ENCODE measurements at regions not wholly inside any gene's neighbourhood (a gene's known extent, or its start where the extent isn't known, plus 50 kb on each side); places are given as distances from the start of the nearest gene placed in this dataset.

- TF ChIP-seq CTCF (IDR thresholded peaks at IDR 0.05) (no peak), POLR2A (IDR thresholded peaks at IDR 0.05) (no peak)
Measured at GRCh38 chr2:106288873-106289272, 94.8 kb upstream of the UXS1 start.
